Transverse colon (tissue), 3 donors: ENCODE measurements at regions not wholly inside any gene's neighbourhood (a gene's known extent, or its start where the extent isn't known, plus 50 kb on each side); places are given as distances from the start of the nearest gene placed in this dataset.

Source experiments
- POLR2A ChIP-seq: fragments of 450-650 bp; IDR thresholded peaks from one replicate; pipeline ENCODE4 v1.6.1; 2016; ENCODE audit warnings: antibody characterized with exemption, mild to moderate bottlenecking, moderate library complexity
- TF ChIP-seq, protein P1 (sequence below), 5 experiments: fragments of 200-600 bp in 3 of 5; fragments of 450-650 bp in 2 of 5; sonication (generic) in 3 of 5; IDR thresholded peaks; 1 replicate in 2 of 5; 2 replicates in 3 of 5; pipeline ENCODE4 v1.5.1; 2016 to 2017; ENCODE audit warnings: antibody characterized with exemption in 5 of 5, inconsistent platforms in 3 of 5, mild to moderate bottlenecking in 2 of 5, moderate library complexity in 1 of 5

DNA sequence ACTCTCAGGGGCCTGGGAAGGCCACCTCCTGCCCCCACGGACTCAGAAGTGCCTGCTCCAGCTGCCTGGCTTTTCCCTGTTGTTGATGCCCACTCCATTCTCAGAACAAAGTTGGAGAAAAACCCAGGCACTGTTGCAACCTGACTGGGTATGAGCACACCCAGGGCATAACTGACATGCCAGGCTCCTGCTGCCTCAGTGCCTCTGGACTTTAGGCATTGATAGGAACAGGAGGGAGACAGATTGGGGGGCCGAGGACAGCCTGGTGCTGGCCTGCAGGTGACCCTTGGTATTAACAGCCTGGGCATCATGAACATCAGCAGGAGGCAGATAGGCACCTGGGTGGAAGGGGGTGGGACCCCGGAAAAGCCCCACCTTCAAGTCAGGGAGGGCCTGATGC is 685.9 kb upstream of the CDH10 start:
- TF ChIP-seq, protein P1, sequence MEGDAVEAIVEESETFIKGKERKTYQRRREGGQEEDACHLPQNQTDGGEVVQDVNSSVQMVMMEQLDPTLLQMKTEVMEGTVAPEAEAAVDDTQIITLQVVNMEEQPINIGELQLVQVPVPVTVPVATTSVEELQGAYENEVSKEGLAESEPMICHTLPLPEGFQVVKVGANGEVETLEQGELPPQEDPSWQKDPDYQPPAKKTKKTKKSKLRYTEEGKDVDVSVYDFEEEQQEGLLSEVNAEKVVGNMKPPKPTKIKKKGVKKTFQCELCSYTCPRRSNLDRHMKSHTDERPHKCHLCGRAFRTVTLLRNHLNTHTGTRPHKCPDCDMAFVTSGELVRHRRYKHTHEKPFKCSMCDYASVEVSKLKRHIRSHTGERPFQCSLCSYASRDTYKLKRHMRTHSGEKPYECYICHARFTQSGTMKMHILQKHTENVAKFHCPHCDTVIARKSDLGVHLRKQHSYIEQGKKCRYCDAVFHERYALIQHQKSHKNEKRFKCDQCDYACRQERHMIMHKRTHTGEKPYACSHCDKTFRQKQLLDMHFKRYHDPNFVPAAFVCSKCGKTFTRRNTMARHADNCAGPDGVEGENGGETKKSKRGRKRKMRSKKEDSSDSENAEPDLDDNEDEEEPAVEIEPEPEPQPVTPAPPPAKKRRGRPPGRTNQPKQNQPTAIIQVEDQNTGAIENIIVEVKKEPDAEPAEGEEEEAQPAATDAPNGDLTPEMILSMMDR (IDR thresholded peaks at IDR 0.05) = no peak
- TF ChIP-seq POLR2A = no peak
